ENCODE measurements at regions not wholly inside any gene's neighbourhood (a gene's known extent, or its start where the extent isn't known, plus 50 kb on each side); places are given as distances from the start of the nearest gene placed in this dataset.

DNA sequence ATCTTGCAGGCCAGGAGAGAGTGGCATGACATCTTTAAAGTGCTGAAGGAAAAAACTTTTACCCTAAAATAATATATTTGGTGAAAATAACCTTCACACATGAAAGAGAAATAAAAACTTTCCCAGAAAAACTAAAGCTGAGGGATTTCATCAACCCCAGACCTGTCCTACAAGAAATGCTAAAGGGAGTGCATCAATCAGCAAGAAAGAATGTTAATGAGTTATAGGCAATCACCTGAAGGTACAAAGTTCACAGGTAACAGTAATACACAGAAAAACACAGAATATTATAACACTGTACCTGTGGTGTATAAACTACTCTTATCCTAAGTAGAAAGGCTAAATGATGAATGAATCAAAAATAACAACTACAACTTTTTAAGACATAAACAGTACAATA lies 249.2 kb upstream of the PKN2 start:
- TF ChIP-seq POLR2A (IDR thresholded peaks at IDR 0.05), result no peak
- TF ChIP-seq, protein P1, sequence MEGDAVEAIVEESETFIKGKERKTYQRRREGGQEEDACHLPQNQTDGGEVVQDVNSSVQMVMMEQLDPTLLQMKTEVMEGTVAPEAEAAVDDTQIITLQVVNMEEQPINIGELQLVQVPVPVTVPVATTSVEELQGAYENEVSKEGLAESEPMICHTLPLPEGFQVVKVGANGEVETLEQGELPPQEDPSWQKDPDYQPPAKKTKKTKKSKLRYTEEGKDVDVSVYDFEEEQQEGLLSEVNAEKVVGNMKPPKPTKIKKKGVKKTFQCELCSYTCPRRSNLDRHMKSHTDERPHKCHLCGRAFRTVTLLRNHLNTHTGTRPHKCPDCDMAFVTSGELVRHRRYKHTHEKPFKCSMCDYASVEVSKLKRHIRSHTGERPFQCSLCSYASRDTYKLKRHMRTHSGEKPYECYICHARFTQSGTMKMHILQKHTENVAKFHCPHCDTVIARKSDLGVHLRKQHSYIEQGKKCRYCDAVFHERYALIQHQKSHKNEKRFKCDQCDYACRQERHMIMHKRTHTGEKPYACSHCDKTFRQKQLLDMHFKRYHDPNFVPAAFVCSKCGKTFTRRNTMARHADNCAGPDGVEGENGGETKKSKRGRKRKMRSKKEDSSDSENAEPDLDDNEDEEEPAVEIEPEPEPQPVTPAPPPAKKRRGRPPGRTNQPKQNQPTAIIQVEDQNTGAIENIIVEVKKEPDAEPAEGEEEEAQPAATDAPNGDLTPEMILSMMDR (IDR thresholded peaks at IDR 0.05), result no peak

All from body of pancreas (tissue), 4 donors.